ENCODE measurements at regions not wholly inside any gene's neighbourhood (a gene's known extent, or its start where the extent isn't known, plus 50 kb on each side); places are given as distances from the start of the nearest gene placed in this dataset.

- no peak for TF ChIP-seq CTCF (conservative IDR thresholded peaks at IDR 0.05 in 1 of 2, IDR thresholded peaks at IDR 0.05 in 1 of 2; ENCODE audit: low read depth in 1 of 2, low read length in 2 of 2)
- TF ChIP-seq EZH2 (IDR thresholded peaks at IDR 0.05; ENCODE audit: low read length, missing control alignments), result no peak
Observed at GRCh38 chr6:37554480-37554819, 54.8 kb upstream of the CCDC167 start.

All from fibroblast of lung (primary cell).